PC-3 (cell line): ENCODE measurements at regions not wholly inside any gene's neighbourhood (a gene's known extent, or its start where the extent isn't known, plus 50 kb on each side); places are given as distances from the start of the nearest gene placed in this dataset.

Experiments used
- ATAC-seq: fragments of 200-7000 bp; cut with Tn5 transposase; 2 replicates; pipeline ENCODE4 v1.9.1; 2020; ENCODE audit warnings: mild to moderate bottlenecking, moderate library complexity
- BruUV-seq: library from RNA; stranded (reverse); fragments of 400-500 nt; replicated peaks from 2 replicates; lab custom pipeline; 2021; lab: Mats Ljungman, UMichigan
- CTCF ChIA-PET: fragments of 300-600 bp; sonication (Branson Sonifier 250); formaldehyde crosslinking; loops from one replicate; lab custom pipeline; 2022; ENCODE audit warnings: antibody characterized with exemption; lab: Charles Lee
- POLR2A ChIA-PET: fragments of 300-600 bp; sonication (Branson Sonifier 250); formaldehyde crosslinking; loops from one replicate; lab custom pipeline; 2022; ENCODE audit warnings: antibody characterized with exemption; ENCODE audit not compliant: unreplicated experiment; lab: Charles Lee
- DNase-seq: peaks from one replicate; pipeline ENCODE4 v3.0.0-alpha.2; 2015
- H2AFZ ChIP-seq: fragments of 300-600 bp; sonication (generic); 2 replicates; pipeline ENCODE4 v1.6.0; 2016; ENCODE audit warnings: antibody characterized with exemption, low read length
- H3F3A ChIP-seq: fragments of 300-600 bp; sonication (generic); one replicate; pipeline ENCODE4 v1.6.0; 2017; ENCODE audit warnings: antibody characterized with exemption, low read length, control low read depth, mild to moderate bottlenecking; ENCODE audit not compliant: unreplicated experiment
- H3K27ac ChIP-seq: fragments of 300-600 bp; sonication (generic); 2 replicates; pipeline ENCODE4 v1.5.1; 2016; ENCODE audit warnings: mild to moderate bottlenecking, low read length
- H3K27me3 ChIP-seq: fragments of 300-600 bp; sonication (generic); 2 replicates; pipeline ENCODE4 v1.6.1; 2016; ENCODE audit warnings: low read length, mixed read lengths
- H3K36me3 ChIP-seq: fragments of 300-600 bp; sonication (generic); 2 replicates; pipeline ENCODE4 v1.6.1; 2016; ENCODE audit warnings: low read depth, mixed run types, low read length, mixed read lengths
- H3K4me1 ChIP-seq: fragments of 300-600 bp; sonication (generic); 2 replicates; pipeline ENCODE4 v1.5.1; 2016; ENCODE audit warnings: low read length; ENCODE audit not compliant: insufficient read depth
- H3K4me2 ChIP-seq: fragments of 300-600 bp; sonication (generic); 2 replicates; pipeline ENCODE4 v1.6.0; 2016; ENCODE audit warnings: low read length
- H3K4me3 ChIP-seq: fragments of 300-600 bp; sonication (generic); 2 replicates; pipeline ENCODE4 v1.5.1; 2016; ENCODE audit warnings: mild to moderate bottlenecking, low read length, mixed read lengths
- H3K79me2 ChIP-seq: fragments of 300-600 bp; sonication (generic); 2 replicates; pipeline ENCODE4 v1.6.1; 2017; ENCODE audit warnings: low read length, mixed read lengths
- H3K9ac ChIP-seq: fragments of 300-600 bp; sonication (generic); 2 replicates; pipeline ENCODE4 v1.6.0; 2016; ENCODE audit warnings: mild to moderate bottlenecking, low read length
- H3K9me2 ChIP-seq: fragments of 300-600 bp; sonication (generic); replicated peaks from 2 replicates; pipeline ENCODE4 v1.6.1; 2016; ENCODE audit warnings: mixed run types, low read length, mixed read lengths
- H3K9me3 ChIP-seq: fragments of 300-600 bp; sonication (generic); 2 replicates; pipeline ENCODE4 v1.6.1; 2016; ENCODE audit warnings: low read length, mixed read lengths
- H4K20me1 ChIP-seq: fragments of 300-600 bp; sonication (generic); 2 replicates; pipeline ENCODE4 v1.6.1; 2016; ENCODE audit warnings: low read length, mixed read lengths
- CTCF ChIP-seq: fragments of 300-600 bp; sonication (generic); conservative IDR thresholded peaks from 2 replicates; pipeline ENCODE4 v1.5.1; 2017; ENCODE audit warnings: antibody characterized with exemption, low read depth, mild to moderate bottlenecking, low read length
- EZH2 ChIP-seq: fragments of 300-600 bp; sonication (generic); IDR thresholded peaks from one replicate; pipeline ENCODE4 v1.6.1; 2017; ENCODE audit warnings: antibody characterized with exemption, mild to moderate bottlenecking, low read length; ENCODE audit not compliant: unreplicated experiment
- EZH2phosphoT487 ChIP-seq: fragments of 300-600 bp; sonication (generic); IDR thresholded peaks from 2 replicates; pipeline ENCODE4 v1.6.1; 2018; ENCODE audit warnings: mild to moderate bottlenecking, antibody characterized with exemption, low read length, borderline replicate concordance
- intact Hi-C: fragments of 100-400 bp; cut with micrococcal nuclease; formaldehyde crosslinking; loops from 2 replicates; pipeline ENCODE4 v1.9.0; 2023

- Histone ChIP-seq H3K9me2 (no peaks in the 10 kb centered on the region), H3K79me2 (no peaks in the 10 kb centered on the region), H3F3A (no peaks in the 10 kb centered on the region), H3K27ac (no peak overlapping the region), H4K20me1 (no peaks in the 10 kb centered on the region), H3K27me3 (peaks cover 49% of the 10 kb centered on the region), H3K36me3 (no peaks in the 10 kb centered on the region), H2AFZ (no peak overlapping the region), H3K9me3 (no peaks in the 10 kb centered on the region), H3K4me1 (no peaks in the 10 kb centered on the region), H3K4me2 (no peak overlapping the region), H3K4me3 (no peak overlapping the region), H3K9ac (no peak overlapping the region)
- intact Hi-C loops = loop anchor here (10.0 kb wide), 1 partner anchor 1078 kb away; no protein-coding TSS in a partner anchor
- DNase-seq (no peak), ATAC-seq (no peak)
- POLR2A ChIA-PET = no interaction called here
- TF ChIP-seq EZH2phosphoT487 (no peak), CTCF (no peak), EZH2 (no peak)
- no TSS peak for BruUV-seq
- CTCF ChIA-PET = no interaction called here
Measured at GRCh38 chr16:75806487-75806886, 80.2 kb upstream of the CPHXL start.

- ChIA-PET POLR2A (no interaction called here), CTCF (no interaction called here)
- Histone ChIP-seq H3K36me3 (no peaks in the 10 kb centered on the region), H3K79me2 (no peaks in the 10 kb centered on the region), H3K4me1 (no peaks in the 10 kb centered on the region), H3K27ac (no peak overlapping the region), H3K4me2 (no peak overlapping the region), H2AFZ (no peak overlapping the region), H3K9ac (no peak overlapping the region), H3K4me3 (no peak overlapping the region), H4K20me1 (no peaks in the 10 kb centered on the region), H3K9me3 (no peaks in the 10 kb centered on the region), H3F3A (no peaks in the 10 kb centered on the region), H3K9me2 (no peaks in the 10 kb centered on the region), H3K27me3 (peaks cover 70% of the 10 kb centered on the region)
- no peak for ATAC-seq
- no peak for DNase-seq
- TF ChIP-seq EZH2phosphoT487 (no peak), CTCF (no peak), EZH2 (no peak)
- intact Hi-C loops = no loop called here
- no TSS peak for BruUV-seq
Measured at GRCh38 chr16:75810342-75810741, 84.1 kb upstream of the CPHXL start.

- no peak for DNase-seq
- Histone ChIP-seq H3K27ac (no peak overlapping the region), H3F3A (no peaks in the 10 kb centered on the region), H3K36me3 (no peaks in the 10 kb centered on the region), H3K4me1 (no peaks in the 10 kb centered on the region), H3K4me2 (no peak overlapping the region), H3K4me3 (no peak overlapping the region), H2AFZ (no peak overlapping the region), H3K9ac (no peak overlapping the region), H4K20me1 (no peaks in the 10 kb centered on the region), H3K27me3 (peaks cover 65% of the 10 kb centered on the region), H3K9me3 (no peaks in the 10 kb centered on the region), H3K79me2 (no peaks in the 10 kb centered on the region), H3K9me2 (no peaks in the 10 kb centered on the region)
- intact Hi-C loops = no loop called here
- ATAC-seq = no peak
- ChIA-PET CTCF (no interaction called here), POLR2A (no interaction called here)
- BruUV-seq = no TSS peak
- TF ChIP-seq CTCF = no peak
- no peak for TF ChIP-seq EZH2
- TF ChIP-seq EZH2phosphoT487 = no peak
Measured at GRCh38 chr16:75811020-75811634, 84.8 kb upstream of the CPHXL start.
